HCT116 (cell line): ENCODE measurements at regions not wholly inside any gene's neighbourhood (a gene's known extent, or its start where the extent isn't known, plus 50 kb on each side); places are given as distances from the start of the nearest gene placed in this dataset.

ENCODE experiments used
- CTCF ChIP-seq, 3 experiments: fragments of 200-600 bp in 1 of 3; sonication (generic) in 1 of 3; IDR thresholded peaks in 2 of 3; conservative IDR thresholded peaks in 1 of 3; 2 replicates each; pipeline ENCODE4 v1.5.1; 2012 to 2017; ENCODE audit warnings: low read depth in 2 of 3, low read length in 2 of 3, antibody characterized with exemption in 1 of 3, borderline replicate concordance in 1 of 3, control low read depth in 1 of 3, mild to moderate bottlenecking in 1 of 3, mixed read lengths in 1 of 3, mixed run types in 1 of 3, moderate library complexity in 1 of 3; ENCODE audit not compliant: insufficient read depth in 1 of 3
- EZH2 ChIP-seq: fragments of 200-600 bp; sonication (generic); IDR thresholded peaks from 2 replicates; pipeline ENCODE4 v1.6.1; 2017; ENCODE audit warnings: antibody characterized with exemption, mixed run types
- POLR2A ChIP-seq: IDR thresholded peaks from 2 replicates; pipeline ENCODE4 v1.7.0; 2011; ENCODE audit warnings: borderline replicate concordance; ENCODE audit not compliant: insufficient read depth, insufficient read length; ENCODE audit errors: extremely low read depth
- POLR2AphosphoS5 ChIP-seq: IDR thresholded peaks from 2 replicates; pipeline ENCODE4 v1.6.1; 2011; ENCODE audit warnings: mild to moderate bottlenecking, low read depth, low read length, moderate library complexity
- SRF ChIP-seq: IDR thresholded peaks from 2 replicates; pipeline ENCODE4 v1.6.1; 2012; ENCODE audit warnings: low read depth
- TCF7L2 ChIP-seq: IDR thresholded peaks from 2 replicates; pipeline ENCODE4 v1.7.0; 2011; ENCODE audit warnings: borderline replicate concordance, inconsistent platforms; ENCODE audit not compliant: insufficient read depth, insufficient read length; ENCODE audit errors: extremely low read depth

GRCh38 chr13:44278166-44278565, 95.5 kb upstream of the SERP2 start:
- TF ChIP-seq EZH2 = no peak
- TF ChIP-seq POLR2A = no peak
- no peak for TF ChIP-seq CTCF (IDR thresholded peaks at IDR 0.05 in 2 of 3, conservative IDR thresholded peaks at IDR 0.05 in 1 of 3; ENCODE audit: borderline replicate concordance in 1 of 3, insufficient read depth in 1 of 3, low read depth in 2 of 3, low read length in 2 of 3)
- TF ChIP-seq POLR2AphosphoS5 = no peak
- no peak for TF ChIP-seq SRF
- TF ChIP-seq TCF7L2 = no peak
